H9 (cell line): ENCODE measurements at regions not wholly inside any gene's neighbourhood (a gene's known extent, or its start where the extent isn't known, plus 50 kb on each side); places are given as distances from the start of the nearest gene placed in this dataset.

Source experiments
- DNase-seq: peaks from one replicate; pipeline ENCODE4 v3.0.0-alpha.2; 2017
- H2AFZ ChIP-seq: one replicate; pipeline ENCODE4 v1.6.1; 2013; ENCODE audit warnings: mild to moderate bottlenecking, low read length, control low read depth, moderate library complexity
- H2AK5ac ChIP-seq: 2 replicates; pipeline ENCODE4 v1.6.1; 2013; ENCODE audit warnings: low read length, control low read depth, mixed read lengths; ENCODE audit not compliant: insufficient read length
- H2BK120ac ChIP-seq: one replicate; pipeline ENCODE4 v1.6.1; 2013; ENCODE audit warnings: low read depth, mild to moderate bottlenecking, low read length, control low read depth, inconsistent platforms; ENCODE audit not compliant: poor library complexity, severe bottlenecking
- H2BK12ac ChIP-seq: 2 replicates; pipeline ENCODE4 v1.6.1; 2013; ENCODE audit warnings: low read length, control low read depth, mixed read lengths, low read depth; ENCODE audit not compliant: insufficient read length
- H2BK15ac ChIP-seq: 2 replicates; pipeline ENCODE4 v1.6.1; 2013; ENCODE audit warnings: low read depth, low read length, control low read depth
- H2BK20ac ChIP-seq: one replicate; pipeline ENCODE4 v1.6.1; 2013; ENCODE audit warnings: low read depth, mild to moderate bottlenecking, low read length, control low read depth, inconsistent platforms; ENCODE audit not compliant: poor library complexity, severe bottlenecking
- H2BK5ac ChIP-seq: 2 replicates; pipeline ENCODE4 v1.6.1; 2013; ENCODE audit warnings: low read length, control low read depth, mixed read lengths; ENCODE audit not compliant: insufficient read length
- H3K14ac ChIP-seq: 2 replicates; pipeline ENCODE4 v1.6.1; 2013; ENCODE audit warnings: low read length, control low read depth; ENCODE audit not compliant: insufficient read depth
- H3K18ac ChIP-seq: 2 replicates; pipeline ENCODE4 v1.6.1; 2013; ENCODE audit warnings: low read depth, mild to moderate bottlenecking, mixed read lengths, low read length, control low read depth; ENCODE audit not compliant: insufficient read length
- H3K23ac ChIP-seq: 2 replicates; pipeline ENCODE4 v1.6.1; 2013; ENCODE audit warnings: low read length, control low read depth, mixed read lengths, low read depth; ENCODE audit not compliant: insufficient read length
- H3K23me2 ChIP-seq: 2 replicates; pipeline ENCODE4 v1.6.1; 2013; ENCODE audit warnings: low read depth, mild to moderate bottlenecking, mixed read lengths, low read length, control low read depth; ENCODE audit not compliant: insufficient read length, poor library complexity, severe bottlenecking
- H3K27ac ChIP-seq: 2 replicates; pipeline ENCODE4 v1.5.1; 2013; ENCODE audit warnings: low read length, control low read depth, mixed read lengths, low read depth; ENCODE audit not compliant: insufficient read length
- H3K27me3 ChIP-seq: 2 replicates; pipeline ENCODE4 v1.6.1; 2013; ENCODE audit warnings: low read length, control low read depth, inconsistent platforms; ENCODE audit not compliant: insufficient read depth
- H3K4ac ChIP-seq: 2 replicates; pipeline ENCODE4 v1.6.1; 2013; ENCODE audit warnings: low read depth, mild to moderate bottlenecking, control low read depth, inconsistent platforms, low read length, moderate library complexity
- H3K4me1 ChIP-seq: 2 replicates; pipeline ENCODE4 v1.6.1; 2013; ENCODE audit warnings: low read length, control low read depth, inconsistent platforms; ENCODE audit not compliant: insufficient read depth
- H3K4me2 ChIP-seq: 2 replicates; pipeline ENCODE4 v1.6.1; 2013; ENCODE audit warnings: low read length, control low read depth, mixed read lengths; ENCODE audit not compliant: insufficient read length, insufficient read depth
- H3K56ac ChIP-seq: 2 replicates; pipeline ENCODE4 v1.6.1; 2013; ENCODE audit warnings: low read depth, mild to moderate bottlenecking, mixed read lengths, low read length, control low read depth; ENCODE audit not compliant: insufficient read length
- H3K79me1 ChIP-seq: 2 replicates; pipeline ENCODE4 v1.6.1; 2013; ENCODE audit warnings: low read depth, mild to moderate bottlenecking, moderate library complexity, low read length, control low read depth, inconsistent platforms; ENCODE audit not compliant: insufficient read depth, poor library complexity, severe bottlenecking
- H3K79me2 ChIP-seq: 2 replicates; pipeline ENCODE4 v1.6.1; 2013; ENCODE audit warnings: low read length, control low read depth, inconsistent platforms; ENCODE audit not compliant: insufficient read depth
- H3K9ac ChIP-seq: 2 replicates; pipeline ENCODE4 v1.6.1; 2013; ENCODE audit warnings: low read length, control low read depth, mixed read lengths; ENCODE audit not compliant: insufficient read length; ENCODE audit errors: extremely low read depth
- H3K9me3 ChIP-seq: one replicate; pipeline ENCODE4 v1.6.1; 2013; ENCODE audit warnings: low read depth, low read length, inconsistent platforms; ENCODE audit not compliant: control insufficient read depth
- H3T11ph ChIP-seq: one replicate; pipeline ENCODE4 v1.6.1; 2013; ENCODE audit warnings: mild to moderate bottlenecking, low read length, control low read depth, inconsistent platforms
- H4K20me1 ChIP-seq: one replicate; pipeline ENCODE4 v1.6.1; 2013; ENCODE audit not compliant: control insufficient read depth, insufficient read length, insufficient read depth
- H4K5ac ChIP-seq: 2 replicates; pipeline ENCODE4 v1.6.1; 2013; ENCODE audit warnings: low read depth, mild to moderate bottlenecking, mixed read lengths, low read length, control low read depth; ENCODE audit not compliant: insufficient read length
- H4K8ac ChIP-seq: replicated peaks from 2 replicates; pipeline ENCODE4 v1.6.1; 2013; ENCODE audit warnings: low read length, control low read depth, mixed read lengths, low read depth; ENCODE audit not compliant: insufficient read length
- H4K91ac ChIP-seq: 2 replicates; pipeline ENCODE4 v1.6.1; 2013; ENCODE audit warnings: low read depth, mild to moderate bottlenecking, moderate library complexity, mixed read lengths, low read length, control low read depth; ENCODE audit not compliant: insufficient read length
- H3K27ac Mint-ChIP-seq, 3 experiments: 2 replicates in 2 of 3; 3 replicates in 1 of 3; pipeline ENCODE4 v1.8.0; 2020 to 2021; ENCODE audit warnings: mixed read lengths in 3 of 3, mild to moderate bottlenecking in 1 of 3, moderate library complexity in 1 of 3
- H3K27me3 Mint-ChIP-seq: 2 replicates; pipeline ENCODE4 v1.8.0; 2021; ENCODE audit warnings: low read depth, mild to moderate bottlenecking, moderate library complexity, mixed read lengths
- H3K36me3 Mint-ChIP-seq, 3 experiments: 2 replicates in 2 of 3; 3 replicates in 1 of 3; pipeline ENCODE4 v1.8.0; 2020 to 2021; ENCODE audit warnings: low read depth in 3 of 3, mixed read lengths in 3 of 3; ENCODE audit not compliant: insufficient read depth in 1 of 3
- H3K4me1 Mint-ChIP-seq, 2 experiments: 2 replicates each; pipeline ENCODE4 v1.8.0; 2020; ENCODE audit warnings: mixed read lengths in 2 of 2
- H3K4me3 Mint-ChIP-seq, 2 experiments: 2 replicates in 1 of 2; 3 replicates in 1 of 2; pipeline ENCODE4 v1.8.0; 2020 to 2021; ENCODE audit warnings: mild to moderate bottlenecking in 2 of 2, mixed read lengths in 2 of 2, moderate library complexity in 1 of 2
- H3K9me3 Mint-ChIP-seq, 2 experiments: 2 replicates in 1 of 2; 3 replicates in 1 of 2; pipeline ENCODE4 v1.8.0; 2020; ENCODE audit warnings: mild to moderate bottlenecking in 2 of 2, mixed read lengths in 2 of 2, moderate library complexity in 1 of 2
- WGBS: extraction: QIAGEN DNeasy Blood & Tissue Kit; methylation state at CpG from one replicate; pipeline ENCODE4 v1.1.7; 2013; ENCODE audit warnings: missing lambda C conversion rate, low lambda C conversion rate, mixed read lengths; ENCODE audit not compliant: insufficient read length; ENCODE audit errors: extremely low coverage; 5-methylcytosine and 5-hydroxymethylcytosine counted together
- TF ChIP-seq, protein P1 (sequence below): fragments of 200-600 bp; sonication (generic); conservative IDR thresholded peaks from 3 replicates; pipeline ENCODE4 v1.8.0; 2021; ENCODE audit warnings: antibody characterized with exemption, mild to moderate bottlenecking

DNA sequence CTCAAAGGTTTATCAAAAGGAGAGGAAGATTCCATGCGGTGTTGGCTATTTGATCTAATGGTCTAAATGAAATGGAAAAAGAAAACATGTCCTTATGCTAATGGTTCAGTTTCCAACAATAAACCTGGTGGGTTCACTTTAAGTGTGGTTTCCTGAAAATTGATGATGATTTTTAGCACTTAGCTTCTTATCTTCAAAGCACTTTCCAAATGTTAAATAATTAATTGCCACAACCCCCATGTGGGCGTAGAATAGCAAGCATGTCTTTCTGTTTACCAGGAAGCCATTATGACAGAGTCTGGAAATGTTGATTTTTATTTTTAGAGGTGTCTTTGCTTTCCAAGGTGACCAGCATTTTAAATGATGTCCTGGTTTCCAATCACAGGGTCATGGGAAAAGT, 134.8 kb upstream of the SLC4A4 start:
- Histone ChIP-seq H2AK5ac (no peak overlapping the region), H2BK20ac (no peak overlapping the region), H2BK5ac (no peak overlapping the region), H3K4ac (no peak overlapping the region), H3K14ac (no peak overlapping the region), H3K4me1 (peaks cover 4% of the 10 kb centered on the region; the same call in 1 of the 2 replicates), H4K20me1 (no peaks in the 10 kb centered on the region), H3K9me3 (no peaks in the 10 kb centered on the region), H4K91ac (no peak overlapping the region), H3K23ac (no peak overlapping the region), H4K8ac (no peak overlapping the region), H2BK15ac (no peak overlapping the region), H2BK120ac (no peak overlapping the region), H3K18ac (no peak overlapping the region), H3K79me1 (no peaks in the 10 kb centered on the region), H3K9ac (no peak overlapping the region), H3K4me2 (no peak overlapping the region), H4K5ac (no peak overlapping the region), H3K27me3 (no peaks in the 10 kb centered on the region), H2AFZ (no peak overlapping the region), H3K79me2 (no peaks in the 10 kb centered on the region), H3K27ac (no peak overlapping the region), H2BK12ac (no peak overlapping the region), H3K23me2 (no peaks in the 10 kb centered on the region), H3T11ph (no peak overlapping the region), H3K56ac (no peak overlapping the region)
- no peak for DNase-seq
- H3K36me3 Mint-ChIP-seq: no peaks in the 10 kb centered on the region
- H3K4me1 Mint-ChIP-seq: peaks cover 7 to 8% of the 10 kb centered on the region in 2 experiments
- H3K27me3 Mint-ChIP-seq: no peaks in the 10 kb centered on the region
- H3K27ac Mint-ChIP-seq: no peak overlapping the region
- no peak overlapping the region for H3K4me3 Mint-ChIP-seq
- no peaks in the 10 kb centered on the region for H3K9me3 Mint-ChIP-seq
- TF ChIP-seq, protein P1, sequence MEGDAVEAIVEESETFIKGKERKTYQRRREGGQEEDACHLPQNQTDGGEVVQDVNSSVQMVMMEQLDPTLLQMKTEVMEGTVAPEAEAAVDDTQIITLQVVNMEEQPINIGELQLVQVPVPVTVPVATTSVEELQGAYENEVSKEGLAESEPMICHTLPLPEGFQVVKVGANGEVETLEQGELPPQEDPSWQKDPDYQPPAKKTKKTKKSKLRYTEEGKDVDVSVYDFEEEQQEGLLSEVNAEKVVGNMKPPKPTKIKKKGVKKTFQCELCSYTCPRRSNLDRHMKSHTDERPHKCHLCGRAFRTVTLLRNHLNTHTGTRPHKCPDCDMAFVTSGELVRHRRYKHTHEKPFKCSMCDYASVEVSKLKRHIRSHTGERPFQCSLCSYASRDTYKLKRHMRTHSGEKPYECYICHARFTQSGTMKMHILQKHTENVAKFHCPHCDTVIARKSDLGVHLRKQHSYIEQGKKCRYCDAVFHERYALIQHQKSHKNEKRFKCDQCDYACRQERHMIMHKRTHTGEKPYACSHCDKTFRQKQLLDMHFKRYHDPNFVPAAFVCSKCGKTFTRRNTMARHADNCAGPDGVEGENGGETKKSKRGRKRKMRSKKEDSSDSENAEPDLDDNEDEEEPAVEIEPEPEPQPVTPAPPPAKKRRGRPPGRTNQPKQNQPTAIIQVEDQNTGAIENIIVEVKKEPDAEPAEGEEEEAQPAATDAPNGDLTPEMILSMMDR: no peak
- WGBS: no CpG with 5 or more reads among the region's 2 CpGs
